C4-2B (cell line): ENCODE measurements at regions not wholly inside any gene's neighbourhood (a gene's known extent, or its start where the extent isn't known, plus 50 kb on each side); places are given as distances from the start of the nearest gene placed in this dataset.

ENCODE experiments used
- ZFX ChIP-seq: fragments of 450-650 bp; IDR thresholded peaks from 2 replicates; pipeline ENCODE4 v1.6.1; 2017
- TF ChIP-seq, protein P1 (sequence below): fragments of 450-650 bp; conservative IDR thresholded peaks from 2 replicates; pipeline ENCODE4 v1.5.1; 2017; ENCODE audit warnings: mild to moderate bottlenecking

DNA sequence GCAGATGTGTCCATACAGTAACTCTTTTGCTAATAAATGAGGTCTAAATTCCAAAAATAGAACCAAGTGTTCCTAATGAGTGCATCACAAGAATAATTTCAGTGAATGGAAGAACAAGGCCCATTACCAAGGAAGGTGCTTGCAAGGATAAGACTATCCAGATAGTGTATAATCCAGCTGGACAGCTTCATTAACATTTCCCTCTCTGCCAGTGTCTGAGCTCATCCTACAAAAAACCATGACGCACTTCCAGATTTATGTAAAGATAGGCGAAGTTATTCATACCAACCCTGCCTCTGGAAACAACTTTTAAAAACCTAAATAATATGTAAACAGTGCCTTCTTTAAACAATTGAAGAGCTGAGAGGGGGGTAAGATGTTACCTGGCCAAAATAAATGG, 177.9 kb upstream of the STK26 start:
- TF ChIP-seq, protein P1, sequence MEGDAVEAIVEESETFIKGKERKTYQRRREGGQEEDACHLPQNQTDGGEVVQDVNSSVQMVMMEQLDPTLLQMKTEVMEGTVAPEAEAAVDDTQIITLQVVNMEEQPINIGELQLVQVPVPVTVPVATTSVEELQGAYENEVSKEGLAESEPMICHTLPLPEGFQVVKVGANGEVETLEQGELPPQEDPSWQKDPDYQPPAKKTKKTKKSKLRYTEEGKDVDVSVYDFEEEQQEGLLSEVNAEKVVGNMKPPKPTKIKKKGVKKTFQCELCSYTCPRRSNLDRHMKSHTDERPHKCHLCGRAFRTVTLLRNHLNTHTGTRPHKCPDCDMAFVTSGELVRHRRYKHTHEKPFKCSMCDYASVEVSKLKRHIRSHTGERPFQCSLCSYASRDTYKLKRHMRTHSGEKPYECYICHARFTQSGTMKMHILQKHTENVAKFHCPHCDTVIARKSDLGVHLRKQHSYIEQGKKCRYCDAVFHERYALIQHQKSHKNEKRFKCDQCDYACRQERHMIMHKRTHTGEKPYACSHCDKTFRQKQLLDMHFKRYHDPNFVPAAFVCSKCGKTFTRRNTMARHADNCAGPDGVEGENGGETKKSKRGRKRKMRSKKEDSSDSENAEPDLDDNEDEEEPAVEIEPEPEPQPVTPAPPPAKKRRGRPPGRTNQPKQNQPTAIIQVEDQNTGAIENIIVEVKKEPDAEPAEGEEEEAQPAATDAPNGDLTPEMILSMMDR, result no peak
- TF ChIP-seq ZFX, result no peak
